HFF-Myc (cell line): ENCODE measurements at regions not wholly inside any gene's neighbourhood (a gene's known extent, or its start where the extent isn't known, plus 50 kb on each side); places are given as distances from the start of the nearest gene placed in this dataset.
A peak's percentile ranks its signal among the peaks of the same experiment; 100 is the strongest.

Experiments used
- DNase-seq: peaks from one replicate; pipeline ENCODE4 v3.0.0-alpha.2; 2011; ENCODE audit warnings: low read depth; ENCODE audit errors: extremely low read depth
- H3K4me3 ChIP-seq: replicated peaks from 2 replicates; pipeline ENCODE4 v1.5.1; 2011; ENCODE audit warnings: low read depth, mild to moderate bottlenecking, control low read depth, low read length
- TF ChIP-seq, protein P1 (sequence below): IDR thresholded peaks from 2 replicates; pipeline ENCODE4 v1.5.1; 2012; ENCODE audit warnings: mild to moderate bottlenecking, low read depth, low read length, control low read depth; ENCODE audit errors: missing control alignments

GRCh38 chr13:69580255-69580654 is 527.4 kb upstream of the ATXN8OS start:
- TF ChIP-seq, protein P1, sequence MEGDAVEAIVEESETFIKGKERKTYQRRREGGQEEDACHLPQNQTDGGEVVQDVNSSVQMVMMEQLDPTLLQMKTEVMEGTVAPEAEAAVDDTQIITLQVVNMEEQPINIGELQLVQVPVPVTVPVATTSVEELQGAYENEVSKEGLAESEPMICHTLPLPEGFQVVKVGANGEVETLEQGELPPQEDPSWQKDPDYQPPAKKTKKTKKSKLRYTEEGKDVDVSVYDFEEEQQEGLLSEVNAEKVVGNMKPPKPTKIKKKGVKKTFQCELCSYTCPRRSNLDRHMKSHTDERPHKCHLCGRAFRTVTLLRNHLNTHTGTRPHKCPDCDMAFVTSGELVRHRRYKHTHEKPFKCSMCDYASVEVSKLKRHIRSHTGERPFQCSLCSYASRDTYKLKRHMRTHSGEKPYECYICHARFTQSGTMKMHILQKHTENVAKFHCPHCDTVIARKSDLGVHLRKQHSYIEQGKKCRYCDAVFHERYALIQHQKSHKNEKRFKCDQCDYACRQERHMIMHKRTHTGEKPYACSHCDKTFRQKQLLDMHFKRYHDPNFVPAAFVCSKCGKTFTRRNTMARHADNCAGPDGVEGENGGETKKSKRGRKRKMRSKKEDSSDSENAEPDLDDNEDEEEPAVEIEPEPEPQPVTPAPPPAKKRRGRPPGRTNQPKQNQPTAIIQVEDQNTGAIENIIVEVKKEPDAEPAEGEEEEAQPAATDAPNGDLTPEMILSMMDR, result no peak
- no peak for DNase-seq
- no peak overlapping the region for H3K4me3 ChIP-seq

DNA sequence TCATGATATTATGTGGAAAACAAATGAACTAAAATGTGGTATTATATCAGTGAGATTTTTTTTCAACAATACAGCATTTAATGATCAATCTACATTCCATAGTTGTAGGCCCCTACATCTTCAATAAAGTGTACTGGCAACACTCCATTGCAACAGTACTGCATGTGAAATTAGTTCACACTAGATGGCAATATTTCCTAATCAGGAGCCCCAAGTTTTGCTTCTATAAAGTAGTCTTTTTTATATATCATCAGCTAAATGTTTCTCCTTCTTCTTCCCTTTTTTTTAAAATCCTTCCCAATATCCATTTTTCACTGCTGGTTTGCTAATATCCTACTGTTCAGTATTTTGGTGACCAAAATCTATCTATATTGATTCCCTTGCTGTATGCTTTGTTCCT is 528.3 kb upstream of the ATXN8OS start:
- H3K4me3 ChIP-seq, result no peak overlapping the region
- TF ChIP-seq, protein P1, result no peak
- DNase-seq, result no peak

DNA sequence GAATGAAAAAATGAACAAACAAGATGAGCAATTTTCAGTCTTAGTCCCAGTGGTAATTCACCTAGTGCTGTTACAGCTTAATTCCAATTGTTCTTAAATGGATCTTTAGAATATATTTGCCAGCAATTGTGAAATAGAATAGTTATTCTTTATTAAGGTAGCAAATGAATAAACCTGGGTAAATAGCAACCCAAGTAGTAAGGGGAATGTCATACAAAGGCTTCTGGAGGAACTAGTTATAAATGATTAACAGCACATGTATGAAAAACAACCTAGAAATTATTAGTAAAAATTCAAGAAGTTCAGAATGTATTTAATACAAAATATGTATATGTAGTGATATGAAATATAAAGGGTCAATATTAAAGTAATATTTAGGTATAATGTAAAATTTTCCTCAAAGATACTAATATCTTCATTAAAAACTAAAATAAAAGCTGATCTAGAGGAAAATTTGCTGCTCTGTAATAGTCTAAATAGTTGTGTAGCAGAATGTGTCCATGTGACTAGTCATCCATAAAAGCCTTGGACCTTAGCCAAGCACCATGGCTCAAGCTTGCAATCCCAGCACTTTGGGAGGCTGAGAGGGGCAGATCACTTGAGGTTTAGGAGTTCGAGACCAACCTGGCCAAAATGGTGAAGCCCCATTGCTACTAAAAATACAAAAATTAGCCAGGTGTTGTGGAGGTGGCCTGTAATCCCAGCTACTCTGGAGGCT is 535.9 kb upstream of the ATXN8OS start:
- H3K4me3 ChIP-seq, result no peak overlapping the region
- TF ChIP-seq, protein P1, result no peak
- no peak for DNase-seq

GRCh38 chr13:69567514-69567913 is 540.1 kb upstream of the ATXN8OS start:
- TF ChIP-seq, protein P1, result no peak
- no peak for DNase-seq
- H3K4me3 ChIP-seq, result no peak overlapping the region

- TF ChIP-seq, protein P1, result no peak
- no peak for DNase-seq
- no peak overlapping the region for H3K4me3 ChIP-seq
These were observed 541.4 kb upstream of the ATXN8OS start for GRCh38 chr13:69566104-69566716.

DNA sequence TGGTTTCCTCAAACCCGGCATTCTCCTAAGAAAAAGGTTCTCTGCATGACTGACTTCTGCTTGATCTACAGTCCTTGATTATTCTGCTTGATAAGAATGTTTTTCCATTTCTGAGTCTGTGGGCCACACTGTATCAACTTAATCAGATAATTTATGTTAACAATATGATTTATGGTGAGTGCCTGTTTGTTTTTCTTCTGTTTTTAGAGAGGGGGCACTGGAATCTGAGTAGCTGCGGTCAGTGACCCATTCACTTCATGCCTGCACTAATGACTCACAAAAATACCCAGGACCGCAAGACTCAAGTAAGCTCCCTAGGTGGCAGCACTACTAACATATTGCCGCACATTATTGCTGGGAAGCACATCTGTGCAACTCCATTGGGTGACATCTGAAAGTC is 542.3 kb upstream of the ATXN8OS start:
- DNase-seq, result peak; percentile 0
- no peak overlapping the region for H3K4me3 ChIP-seq
- TF ChIP-seq, protein P1, result peak; percentile 13
